GM21390 (cell line): ENCODE measurements at regions not wholly inside any gene's neighbourhood (a gene's known extent, or its start where the extent isn't known, plus 50 kb on each side); places are given as distances from the start of the nearest gene placed in this dataset.

Source experiments
- ATAC-seq: cut with Tn5 transposase; IDR thresholded peaks from one replicate; pipeline ENCODE4 v1.9.1; 2021; ENCODE audit not compliant: unreplicated experiment

GRCh38 chr21:35705237-35705887, 355.0 kb downstream of the SETD4 start:
- no peak for ATAC-seq

GRCh38 chr21:35703704-35704103, 356.6 kb downstream of the SETD4 start:
- ATAC-seq, result no peak

GRCh38 chr21:35699361-35699760, 361.0 kb downstream of the SETD4 start:
- no peak for ATAC-seq

- no peak for ATAC-seq
Measured at GRCh38 chr21:35697321-35697808, 363.0 kb downstream of the SETD4 start.

DNA sequence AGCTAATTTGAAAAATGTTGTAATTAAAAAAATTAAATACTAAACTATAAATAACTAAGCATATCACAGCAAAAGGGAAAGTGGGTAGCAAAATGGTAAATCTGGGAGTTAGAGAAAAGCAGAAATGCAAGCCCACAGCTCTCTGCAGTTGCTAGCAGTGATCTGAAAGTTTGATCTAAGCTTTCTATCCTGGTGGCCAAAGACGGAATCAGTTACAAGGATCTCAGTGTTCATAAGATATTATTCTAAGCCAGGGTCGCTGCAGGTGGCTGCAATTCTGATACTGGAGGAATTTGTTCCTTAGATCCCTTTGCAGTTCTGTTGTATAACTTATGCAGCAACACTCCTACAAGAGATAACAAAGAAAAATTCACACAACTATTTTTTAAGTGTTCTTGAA, 363.7 kb downstream of the SETD4 start:
- no peak for ATAC-seq

DNA sequence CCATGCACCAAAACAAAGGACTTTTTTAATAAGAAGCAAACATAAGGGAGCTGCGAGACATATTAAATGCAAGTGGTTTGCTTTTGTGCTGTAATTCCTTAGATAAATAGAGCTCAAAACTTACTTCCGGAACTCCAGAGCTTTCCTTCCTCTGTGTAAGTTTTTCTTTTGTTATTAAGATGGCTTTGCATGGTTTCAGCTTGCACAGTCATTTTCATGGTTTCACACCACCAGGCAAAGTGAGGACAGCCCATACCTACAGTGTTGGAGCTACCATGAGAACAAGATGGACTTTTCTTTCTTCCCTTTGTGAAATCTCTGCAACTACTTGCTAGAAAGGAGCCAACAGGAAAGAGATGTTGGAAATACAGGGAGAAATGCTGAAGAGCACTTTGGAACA, 368.0 kb downstream of the SETD4 start:
- no peak for ATAC-seq

DNA sequence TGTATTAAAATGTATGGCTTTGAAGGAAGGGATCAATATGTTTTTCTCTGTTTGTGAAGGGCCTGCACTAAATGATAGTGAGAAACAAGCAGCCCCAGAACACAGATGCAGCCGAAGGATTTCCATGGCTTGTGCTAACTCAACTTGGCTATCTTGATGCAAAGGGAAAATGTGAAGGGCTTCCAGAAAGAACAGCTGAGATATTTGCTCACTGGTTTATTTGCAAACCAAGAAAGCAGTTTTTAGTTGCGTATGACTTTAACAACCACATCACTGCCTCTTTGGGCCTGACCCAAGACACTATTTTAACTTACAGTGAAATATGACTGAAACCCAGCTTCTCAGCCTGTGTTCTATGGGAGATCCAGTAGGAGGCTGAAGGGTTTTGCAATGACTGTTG, 369.9 kb downstream of the SETD4 start:
- no peak for ATAC-seq

- ATAC-seq, result no peak
Measured at GRCh38 chr21:35686156-35686555, 374.2 kb downstream of the SETD4 start.

GRCh38 chr21:35683664-35684304, 376.5 kb downstream of the SETD4 start:
- ATAC-seq, result no peak

- ATAC-seq, result no peak
Measured at GRCh38 chr21:35682904-35683549, 377.3 kb downstream of the SETD4 start.

DNA sequence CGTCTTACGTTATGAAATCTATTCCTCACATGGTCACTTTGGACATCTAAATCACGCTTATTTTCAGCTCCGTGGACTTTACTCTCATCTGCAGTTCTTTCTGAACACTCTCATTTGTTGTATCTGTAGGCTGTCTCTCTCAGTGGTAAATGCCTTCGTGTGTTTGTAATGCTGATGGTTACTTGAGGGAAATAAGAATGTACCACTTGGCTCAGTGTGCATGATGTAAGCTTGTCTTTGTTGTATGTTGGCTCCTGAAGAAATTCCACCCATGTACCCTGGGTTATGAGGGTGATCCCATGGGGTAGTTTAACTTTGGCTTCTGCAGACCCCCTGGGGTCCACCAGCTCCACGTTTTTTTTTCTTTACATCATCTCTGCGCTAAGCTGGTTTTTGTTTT, 378.4 kb downstream of the SETD4 start:
- no peak for ATAC-seq

- ATAC-seq, result no peak
Measured at GRCh38 chr21:35679076-35679475, 381.2 kb downstream of the SETD4 start.

DNA sequence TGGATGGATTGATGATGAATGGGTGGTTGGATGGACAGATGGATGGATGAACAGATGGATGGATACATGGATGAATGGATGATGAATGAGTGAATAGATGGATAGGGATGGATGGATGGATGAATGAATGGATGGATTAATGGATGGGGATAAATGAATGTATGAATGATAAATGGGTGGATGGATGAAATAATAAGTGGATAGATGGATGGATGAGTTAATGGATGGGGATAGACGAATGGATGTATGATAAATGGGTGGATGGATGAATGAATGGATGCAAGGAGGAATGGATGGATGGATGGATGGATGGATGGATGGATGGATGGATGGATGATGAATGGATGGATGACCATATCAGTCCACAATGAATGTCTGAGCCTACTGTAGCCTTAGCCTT, 381.9 kb downstream of the SETD4 start:
- no peak for ATAC-seq

DNA sequence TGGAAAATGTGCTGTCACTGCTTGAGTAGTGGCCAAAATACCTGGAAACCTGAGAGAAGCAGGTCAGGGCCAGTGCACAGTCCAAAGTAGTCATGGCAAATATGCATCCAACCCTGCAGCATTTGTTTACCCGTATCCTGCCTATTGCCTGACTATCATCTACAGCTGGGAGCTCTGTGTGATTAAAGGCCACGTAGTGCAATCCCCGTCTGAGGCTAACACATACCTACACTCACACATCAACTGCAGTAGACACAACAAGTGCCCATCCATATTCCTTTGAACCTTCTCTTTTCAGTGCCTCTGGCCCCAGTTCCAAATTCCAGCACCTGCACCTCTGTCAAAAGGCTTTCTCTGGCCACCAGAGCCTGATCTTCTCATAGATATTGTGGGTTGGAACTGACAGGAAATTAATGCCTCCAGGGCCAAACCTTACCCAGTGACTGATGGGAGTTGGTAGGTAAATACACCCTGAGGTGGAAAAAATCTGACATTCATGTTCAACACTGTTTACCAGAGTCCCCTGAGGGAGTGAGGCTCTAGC, 383.0 kb downstream of the SETD4 start:
- no peak for ATAC-seq

GRCh38 chr21:35674895-35675470, 385.3 kb downstream of the SETD4 start:
- no peak for ATAC-seq

- ATAC-seq, result no peak
Measured at GRCh38 chr21:35674091-35674671, 386.1 kb downstream of the SETD4 start.

DNA sequence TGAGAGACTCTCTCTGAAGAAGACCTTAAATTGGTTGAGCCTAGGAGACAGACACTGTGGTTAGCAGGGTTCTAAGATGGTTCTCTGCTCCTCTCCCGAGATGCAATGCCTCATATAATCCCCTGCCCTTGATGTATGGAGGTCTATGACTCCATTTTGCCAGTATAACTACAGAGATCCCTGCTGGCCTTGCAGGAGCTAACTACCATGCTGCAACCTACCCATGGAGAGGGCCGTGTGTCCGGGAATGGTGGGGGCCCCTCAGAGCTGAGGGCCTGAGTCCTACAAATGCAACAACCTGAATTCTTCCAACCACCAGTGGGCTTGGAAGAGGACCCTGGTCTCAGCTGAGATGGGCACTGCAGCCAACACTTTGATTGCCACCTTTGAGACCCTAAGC, 388.0 kb downstream of the SETD4 start:
- ATAC-seq, result no peak

DNA sequence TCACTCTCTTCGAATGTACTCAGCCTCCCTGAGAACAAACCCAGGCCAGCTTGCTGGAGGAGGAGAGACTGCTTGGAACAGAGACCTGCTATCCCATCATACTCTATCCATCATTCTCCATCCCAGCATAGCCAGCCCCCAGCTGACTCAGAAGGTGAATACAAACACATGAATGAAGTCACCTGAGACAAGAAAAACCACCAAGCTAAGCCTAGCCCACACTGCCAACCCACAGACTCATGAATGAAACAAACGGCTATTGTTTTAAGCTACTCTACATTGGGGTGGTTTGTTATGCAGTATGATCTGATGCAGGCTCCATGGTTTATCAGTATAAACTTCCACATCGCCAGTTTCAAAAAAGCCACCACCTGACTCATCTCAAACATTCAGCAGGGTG, 395.6 kb downstream of the SETD4 start:
- no peak for ATAC-seq

- ATAC-seq, result no peak
Measured at GRCh38 chr21:35663856-35664606, 396.3 kb downstream of the SETD4 start.

DNA sequence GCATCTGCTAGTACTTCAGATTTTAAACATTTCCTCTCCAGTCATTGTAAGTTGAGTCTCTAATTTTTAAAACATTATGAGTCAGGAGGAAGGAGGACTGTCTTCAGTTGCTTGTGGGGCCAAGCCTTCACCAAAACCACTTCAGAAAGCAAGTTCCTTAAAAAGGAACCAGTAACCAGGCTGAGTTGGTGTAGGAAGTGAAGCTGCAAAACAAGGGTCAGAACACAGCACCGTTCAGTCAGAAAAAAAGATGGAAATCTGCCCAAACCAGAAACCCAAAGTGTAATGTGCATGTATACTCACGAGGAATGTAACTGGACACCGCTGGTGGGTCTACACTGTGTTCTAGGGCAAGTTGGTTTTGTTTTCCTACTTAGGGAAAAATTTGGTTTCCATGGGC, 402.1 kb downstream of the SETD4 start:
- no peak for ATAC-seq

DNA sequence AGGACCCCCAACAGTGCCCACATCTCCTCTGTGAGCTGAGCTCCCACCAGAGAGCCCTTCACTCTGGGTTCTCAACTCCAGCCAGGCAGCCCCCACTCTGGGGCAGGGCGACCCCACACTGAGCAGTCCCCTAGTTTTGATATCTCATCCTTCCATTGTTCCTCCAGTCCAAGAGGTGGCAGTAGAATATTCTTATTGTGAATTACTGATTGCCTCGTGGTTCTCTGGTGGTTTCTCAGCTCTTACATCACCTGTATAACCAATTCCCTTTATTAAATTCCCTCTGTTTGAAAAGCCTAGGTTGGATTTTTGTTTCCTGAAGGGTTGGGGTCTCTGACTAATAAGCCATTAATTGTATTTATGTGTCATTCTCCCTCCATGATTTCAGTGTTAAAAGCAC, 407.5 kb downstream of the SETD4 start:
- ATAC-seq, result no peak
